ENCODE measurements at regions not wholly inside any gene's neighbourhood (a gene's known extent, or its start where the extent isn't known, plus 50 kb on each side); places are given as distances from the start of the nearest gene placed in this dataset.

GRCh38 chr10:10927608-10928007, 90.1 kb upstream of the CELF2 start:
- TF ChIP-seq CTCF (IDR thresholded peaks at IDR 0.05): no peak
- no peak for TF ChIP-seq POLR2A (IDR thresholded peaks at IDR 0.05)
- intact Hi-C loops (cut with DNase I): no loop called here
- WGBS, 2 donors: 94 to 97% methylated on average over 1 of the region's 1 CpG
- Histone ChIP-seq H3K36me3 (no peaks in the 10 kb centered on the region), H3K27me3 (no peaks in the 10 kb centered on the region), H3K9me3 (no peaks in the 10 kb centered on the region), H3K27ac (no peak overlapping the region), H3K4me1 (no peaks in the 10 kb centered on the region), H3K4me3 (replicated peaks in 1 of 3) (no peak overlapping the region)
- no peak for DNase-seq

DNA sequence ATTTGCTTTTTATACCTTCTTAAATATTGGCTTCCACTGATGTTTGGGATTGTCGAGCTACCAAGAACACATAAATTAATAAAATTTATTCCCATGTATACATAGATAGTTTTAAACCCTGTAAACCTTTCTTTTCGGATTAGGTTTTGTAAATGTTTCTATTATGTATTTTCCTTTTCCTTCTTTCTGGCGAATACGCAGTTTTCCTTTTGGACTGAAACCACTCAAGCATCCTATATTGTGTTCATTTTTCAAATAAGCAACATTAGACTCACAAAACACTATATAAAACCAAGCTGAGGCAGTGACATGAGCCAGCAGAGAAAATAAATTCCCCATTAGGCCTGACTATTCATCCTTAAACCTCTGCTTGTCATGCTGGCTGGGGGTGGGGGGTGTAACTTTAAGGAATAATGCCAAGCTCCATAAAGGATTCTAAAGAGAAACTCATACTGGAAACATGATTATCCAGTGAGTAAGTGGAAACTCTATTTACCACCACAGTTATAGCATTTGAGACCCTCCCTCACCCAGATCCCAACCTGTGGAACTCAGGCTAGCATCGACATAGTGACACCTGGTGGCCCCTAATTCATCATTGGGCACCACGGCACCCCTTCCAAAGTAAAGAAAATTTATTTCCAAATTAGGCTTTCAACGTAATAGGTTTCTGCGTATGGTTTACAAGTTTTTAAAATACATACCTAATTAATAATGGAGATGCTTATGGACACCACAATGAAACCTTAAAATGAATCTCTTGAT, 86.5 kb upstream of the CELF2 start:
- Histone ChIP-seq H3K27ac (no peak overlapping the region), H3K4me3 (replicated peaks in 1 of 3) (no peak overlapping the region), H3K36me3 (no peaks in the 10 kb centered on the region), H3K9me3 (no peaks in the 10 kb centered on the region), H3K4me1 (no peaks in the 10 kb centered on the region), H3K27me3 (no peaks in the 10 kb centered on the region)
- DNase-seq: no peak
- TF ChIP-seq CTCF (IDR thresholded peaks at IDR 0.05) (no peak), POLR2A (IDR thresholded peaks at IDR 0.05) (no peak)
- intact Hi-C loops (cut with DNase I): no loop called here
- 86 to 90% methylated on average over 8 of the region's 8 CpGs for WGBS, 2 donors

DNA sequence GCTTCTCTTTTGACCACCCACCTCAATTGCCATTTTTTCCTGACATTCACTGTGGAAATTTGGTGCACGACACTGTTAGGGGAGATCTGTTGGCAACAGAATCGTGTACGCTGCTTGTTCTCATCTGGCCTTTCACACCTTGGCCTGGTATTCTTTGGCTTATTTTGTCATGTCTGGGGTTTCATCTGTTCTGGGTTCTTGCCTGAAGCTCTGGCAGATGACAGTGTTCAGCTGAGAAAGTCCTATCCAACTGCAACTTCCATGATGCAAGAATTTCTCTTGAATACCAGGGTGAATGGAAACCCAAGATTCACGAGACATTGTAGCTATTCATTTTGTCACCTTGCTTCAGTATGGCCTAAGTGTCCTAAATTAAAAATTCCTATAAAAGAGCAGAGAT, 82.6 kb upstream of the CELF2 start:
- TF ChIP-seq POLR2A (IDR thresholded peaks at IDR 0.05) (no peak), CTCF (IDR thresholded peaks at IDR 0.05) (no peak)
- no peak for DNase-seq
- intact Hi-C loops (cut with DNase I): no loop called here
- Histone ChIP-seq H3K4me3 (replicated peaks in 1 of 3) (no peak overlapping the region), H3K4me1 (no peaks in the 10 kb centered on the region), H3K27ac (no peak overlapping the region), H3K9me3 (no peaks in the 10 kb centered on the region), H3K36me3 (no peaks in the 10 kb centered on the region), H3K27me3 (no peaks in the 10 kb centered on the region)
- 91 to 97% methylated on average over 4 of the region's 4 CpGs for WGBS, 2 donors

GRCh38 chr10:10938676-10939075, 79.0 kb upstream of the CELF2 start:
- TF ChIP-seq POLR2A (IDR thresholded peaks at IDR 0.05): no peak
- no peak for TF ChIP-seq CTCF (IDR thresholded peaks at IDR 0.05)
- DNase-seq: no peak
- no peaks in the 10 kb centered on the region for H3K36me3 ChIP-seq
- no peaks in the 10 kb centered on the region for H3K4me1 ChIP-seq
- H3K9me3 ChIP-seq: no peaks in the 10 kb centered on the region
- WGBS, 2 donors: 77 to 89% methylated on average over 6 to 7 of the region's 7 CpGs
- intact Hi-C loops (cut with DNase I): no loop called here
- H3K27me3 ChIP-seq: no peaks in the 10 kb centered on the region
- H3K4me3 ChIP-seq (replicated peaks in 1 of 3): no peak overlapping the region
- H3K27ac ChIP-seq: no peak overlapping the region

DNA sequence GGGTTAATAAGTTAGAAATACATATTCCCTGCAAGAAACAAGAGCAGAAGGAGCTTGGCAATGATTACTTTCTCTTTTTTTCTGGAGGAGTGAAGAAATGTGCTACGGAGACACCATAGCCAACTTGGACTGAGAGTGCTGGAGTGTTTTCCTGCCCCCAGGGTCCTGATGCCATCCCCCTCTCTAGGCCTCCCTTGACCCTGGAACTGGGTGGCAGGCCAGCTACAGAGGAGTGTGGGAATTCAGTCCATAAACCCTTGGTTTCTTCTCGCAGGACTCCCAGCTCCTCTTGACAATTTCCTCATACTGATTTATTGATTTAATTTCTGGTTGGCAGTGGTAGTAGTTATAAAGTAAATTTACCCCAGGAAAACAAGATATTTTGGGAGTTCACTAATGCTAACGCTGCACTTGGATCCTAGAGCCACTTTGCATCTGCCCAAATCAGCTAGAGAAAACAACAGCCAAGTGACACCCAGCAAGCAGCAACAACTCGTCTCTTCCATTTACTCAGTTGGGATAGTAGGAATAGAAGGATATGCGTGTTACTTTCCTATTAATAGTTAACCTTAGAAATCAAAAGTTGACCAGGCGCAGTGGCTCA, 76.4 kb upstream of the CELF2 start:
- H3K27ac ChIP-seq: no peak overlapping the region
- H3K4me1 ChIP-seq: no peaks in the 10 kb centered on the region
- H3K4me3 ChIP-seq (replicated peaks in 1 of 3): no peak overlapping the region
- H3K9me3 ChIP-seq: no peaks in the 10 kb centered on the region
- intact Hi-C loops (cut with DNase I): no loop called here
- no peak for DNase-seq
- TF ChIP-seq CTCF (IDR thresholded peaks at IDR 0.05) (no peak), POLR2A (IDR thresholded peaks at IDR 0.05) (no peak)
- no peaks in the 10 kb centered on the region for H3K36me3 ChIP-seq
- 71 to 80% methylated on average over 6 of the region's 6 CpGs for WGBS, 2 donors
- H3K27me3 ChIP-seq: no peaks in the 10 kb centered on the region

Measured in thyroid gland (tissue), 4 donors.